GM06990 (cell line): ENCODE measurements at regions not wholly inside any gene's neighbourhood (a gene's known extent, or its start where the extent isn't known, plus 50 kb on each side); places are given as distances from the start of the nearest gene placed in this dataset.

ENCODE experiments used
- DNase-seq: peaks from one replicate; pipeline ENCODE4 v3.0.0-alpha.2; 2011; ENCODE audit not compliant: insufficient read length; ENCODE audit errors: extremely low read depth
- H3K27me3 ChIP-seq: replicated peaks from 2 replicates; pipeline ENCODE4 v1.6.0; 2011; ENCODE audit warnings: low read length; ENCODE audit not compliant: control insufficient read depth, insufficient read depth
- H3K36me3 ChIP-seq: 2 replicates; pipeline ENCODE4 v1.5.1; 2011; ENCODE audit warnings: low read length; ENCODE audit not compliant: control insufficient read depth, insufficient read depth
- H3K4me3 ChIP-seq: replicated peaks from 2 replicates; pipeline ENCODE4 v1.5.1; 2011; ENCODE audit warnings: low read depth, mild to moderate bottlenecking, control low read depth, low read length
- CTCF ChIP-seq: IDR thresholded peaks from 2 replicates; pipeline ENCODE4 v1.5.1; 2011; ENCODE audit warnings: low read length, control low read depth, mild to moderate bottlenecking, inconsistent platforms; ENCODE audit not compliant: insufficient read depth, poor library complexity, severe bottlenecking

- H3K36me3 ChIP-seq: no peaks in the 10 kb centered on the region
- TF ChIP-seq CTCF: no peak
- H3K4me3 ChIP-seq: no peak overlapping the region
- DNase-seq: no peak
- H3K27me3 ChIP-seq: peaks cover 1% of the 10 kb centered on the region
These were observed 152.6 kb upstream of the TPM1 start for GRCh38 chr15:62889734-62890505.

- no peaks in the 10 kb centered on the region; the same call in none of the 2 replicates for H3K27me3 ChIP-seq
- no peaks in the 10 kb centered on the region for H3K36me3 ChIP-seq
- no peak for TF ChIP-seq CTCF
- DNase-seq: no peak
- no peak overlapping the region for H3K4me3 ChIP-seq
These were observed 148.0 kb upstream of the TPM1 start for GRCh38 chr15:62894322-62895085.

GRCh38 chr15:62895139-62895866 lies 147.2 kb upstream of the TPM1 start:
- H3K4me3 ChIP-seq: no peak overlapping the region
- TF ChIP-seq CTCF: no peak
- H3K36me3 ChIP-seq: no peaks in the 10 kb centered on the region
- DNase-seq: no peak
- H3K27me3 ChIP-seq: no peaks in the 10 kb centered on the region; the same call in 1 of the 2 replicates

GRCh38 chr15:62895905-62896316 lies 146.6 kb upstream of the TPM1 start:
- Histone ChIP-seq H3K27me3 (no peaks in the 10 kb centered on the region; the same call in 1 of the 2 replicates), H3K36me3 (no peaks in the 10 kb centered on the region), H3K4me3 (no peak overlapping the region)
- DNase-seq: no peak
- TF ChIP-seq CTCF: no peak

GRCh38 chr15:62896380-62896866 lies 146.1 kb upstream of the TPM1 start:
- H3K4me3 ChIP-seq: no peak overlapping the region
- no peak for DNase-seq
- TF ChIP-seq CTCF: no peak
- H3K27me3 ChIP-seq: no peaks in the 10 kb centered on the region; the same call in 1 of the 2 replicates
- no peaks in the 10 kb centered on the region for H3K36me3 ChIP-seq
